ENCODE measurements at regions not wholly inside any gene's neighbourhood (a gene's known extent, or its start where the extent isn't known, plus 50 kb on each side); places are given as distances from the start of the nearest gene placed in this dataset.

GRCh38 chr1:197838836-197839235, 63.6 kb upstream of the DENND1B start:
- TF ChIP-seq CEBPB (IDR thresholded peaks at IDR 0.05; ENCODE audit: low read depth, low read length) = no peak
- TF ChIP-seq, protein P1, sequence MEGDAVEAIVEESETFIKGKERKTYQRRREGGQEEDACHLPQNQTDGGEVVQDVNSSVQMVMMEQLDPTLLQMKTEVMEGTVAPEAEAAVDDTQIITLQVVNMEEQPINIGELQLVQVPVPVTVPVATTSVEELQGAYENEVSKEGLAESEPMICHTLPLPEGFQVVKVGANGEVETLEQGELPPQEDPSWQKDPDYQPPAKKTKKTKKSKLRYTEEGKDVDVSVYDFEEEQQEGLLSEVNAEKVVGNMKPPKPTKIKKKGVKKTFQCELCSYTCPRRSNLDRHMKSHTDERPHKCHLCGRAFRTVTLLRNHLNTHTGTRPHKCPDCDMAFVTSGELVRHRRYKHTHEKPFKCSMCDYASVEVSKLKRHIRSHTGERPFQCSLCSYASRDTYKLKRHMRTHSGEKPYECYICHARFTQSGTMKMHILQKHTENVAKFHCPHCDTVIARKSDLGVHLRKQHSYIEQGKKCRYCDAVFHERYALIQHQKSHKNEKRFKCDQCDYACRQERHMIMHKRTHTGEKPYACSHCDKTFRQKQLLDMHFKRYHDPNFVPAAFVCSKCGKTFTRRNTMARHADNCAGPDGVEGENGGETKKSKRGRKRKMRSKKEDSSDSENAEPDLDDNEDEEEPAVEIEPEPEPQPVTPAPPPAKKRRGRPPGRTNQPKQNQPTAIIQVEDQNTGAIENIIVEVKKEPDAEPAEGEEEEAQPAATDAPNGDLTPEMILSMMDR (IDR thresholded peaks at IDR 0.05; ENCODE audit: control extremely low read depth in 1 of 3, insufficient read depth in 1 of 3, low read depth in 1 of 3, low read length in 3 of 3) = no peak
- no peak for TF ChIP-seq KDM5A (IDR thresholded peaks at IDR 0.05; ENCODE audit: low read length)
- no peak for TF ChIP-seq HDAC2 (IDR thresholded peaks at IDR 0.05; ENCODE audit: borderline replicate concordance in 1 of 2, low read depth in 2 of 2, low read length in 2 of 2)
- TF ChIP-seq, protein P2, sequence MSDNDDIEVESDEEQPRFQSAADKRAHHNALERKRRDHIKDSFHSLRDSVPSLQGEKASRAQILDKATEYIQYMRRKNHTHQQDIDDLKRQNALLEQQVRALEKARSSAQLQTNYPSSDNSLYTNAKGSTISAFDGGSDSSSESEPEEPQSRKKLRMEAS (IDR thresholded peaks at IDR 0.05) = no peak
- no peak for TF ChIP-seq USF2 (IDR thresholded peaks at IDR 0.05; ENCODE audit: low read length)

Measured in H1 (cell line).